ENCODE measurements at regions not wholly inside any gene's neighbourhood (a gene's known extent, or its start where the extent isn't known, plus 50 kb on each side); places are given as distances from the start of the nearest gene placed in this dataset.
"Not testable (repeated sequence)": the region's sequence is repeated elsewhere in the genome, so short reads cannot be mapped to it uniquely, and the experiment has no call there.

- no peaks in the 10 kb centered on the region for H3K9me3 ChIP-seq
- no peaks in the 10 kb centered on the region for H3K27me3 ChIP-seq
- DNase-seq (ENCODE audit: low spot score): no peak
- no peak overlapping the region for H3K4me3 ChIP-seq
- TF ChIP-seq CTCF (IDR thresholded peaks at IDR 0.05): no peak
- H3K27ac ChIP-seq: no peak overlapping the region
- H3K36me3 ChIP-seq: no peaks in the 10 kb centered on the region
- no peaks in the 10 kb centered on the region for H3K4me1 ChIP-seq
Measured at GRCh38 chr2:16201848-16202247, 261.5 kb downstream of the MYCN start.

- no peak for TF ChIP-seq CTCF (IDR thresholded peaks at IDR 0.05)
- no peak for DNase-seq (ENCODE audit: low spot score)
- H3K27ac ChIP-seq: no peak overlapping the region
- no peaks in the 10 kb centered on the region for H3K27me3 ChIP-seq
- H3K9me3 ChIP-seq: no peaks in the 10 kb centered on the region
- no peaks in the 10 kb centered on the region for H3K4me1 ChIP-seq
- no peaks in the 10 kb centered on the region for H3K36me3 ChIP-seq
- H3K4me3 ChIP-seq: no peak overlapping the region
Measured at GRCh38 chr2:16200554-16201193, 260.3 kb downstream of the MYCN start.

- H3K9me3 ChIP-seq: no peaks in the 10 kb centered on the region
- H3K36me3 ChIP-seq: no peaks in the 10 kb centered on the region
- no peak overlapping the region for H3K27ac ChIP-seq
- TF ChIP-seq CTCF (IDR thresholded peaks at IDR 0.05): no peak
- H3K27me3 ChIP-seq: no peaks in the 10 kb centered on the region
- no peaks in the 10 kb centered on the region for H3K4me1 ChIP-seq
- no peak overlapping the region for H3K4me3 ChIP-seq
- no peak for DNase-seq (ENCODE audit: low spot score)
Measured at GRCh38 chr2:16199882-16200553, 259.7 kb downstream of the MYCN start.

GRCh38 chr2:16199241-16199640 is 258.9 kb downstream of the MYCN start:
- not testable (repeated sequence) for H3K27me3 ChIP-seq; DNase-seq (ENCODE audit: low spot score); H3K36me3 ChIP-seq; H3K27ac ChIP-seq; H3K4me1 ChIP-seq; H3K9me3 ChIP-seq; H3K4me3 ChIP-seq

GRCh38 chr2:16198166-16198912 is 258.0 kb downstream of the MYCN start:
- Histone ChIP-seq H3K27ac (no peak overlapping the region), H3K27me3 (no peaks in the 10 kb centered on the region), H3K4me1 (no peaks in the 10 kb centered on the region), H3K36me3 (no peaks in the 10 kb centered on the region), H3K9me3 (no peaks in the 10 kb centered on the region), H3K4me3 (no peak overlapping the region)
- DNase-seq (ENCODE audit: low spot score): no peak
- TF ChIP-seq CTCF (IDR thresholded peaks at IDR 0.05): no peak

GRCh38 chr2:16197504-16198147 is 257.3 kb downstream of the MYCN start:
- DNase-seq (ENCODE audit: low spot score): no peak
- H3K4me1 ChIP-seq: no peaks in the 10 kb centered on the region
- no peak overlapping the region for H3K4me3 ChIP-seq
- TF ChIP-seq CTCF (IDR thresholded peaks at IDR 0.05): no peak
- no peak overlapping the region for H3K27ac ChIP-seq
- no peaks in the 10 kb centered on the region for H3K36me3 ChIP-seq
- no peaks in the 10 kb centered on the region for H3K9me3 ChIP-seq
- no peaks in the 10 kb centered on the region for H3K27me3 ChIP-seq
